ENCODE measurements at regions not wholly inside any gene's neighbourhood (a gene's known extent, or its start where the extent isn't known, plus 50 kb on each side); places are given as distances from the start of the nearest gene placed in this dataset.

- DNase-seq (ENCODE audit: low spot score): no peak
- Histone ChIP-seq H3K27me3 (replicated peaks; ENCODE audit: insufficient read depth, low read depth, low read length, poor library complexity) (peaks cover 43% of the 10 kb centered on the region), H3K9me3 (ENCODE audit: low read depth, low read length, poor library complexity, severe bottlenecking) (no peaks in the 10 kb centered on the region), H3K36me3 (ENCODE audit: insufficient read depth, low read length, poor library complexity, severe bottlenecking) (no peaks in the 10 kb centered on the region), H3K4me1 (ENCODE audit: insufficient read depth, low read length, poor library complexity, severe bottlenecking) (peaks cover 24% of the 10 kb centered on the region), H3K4me3 (ENCODE audit: low read depth, low read length, poor library complexity, severe bottlenecking) (no peak overlapping the region), H3K27ac (ENCODE audit: low read depth, low read length, poor library complexity, severe bottlenecking) (no peak overlapping the region)
- ChIA-PET POLR2A (ENCODE audit: low non-redundant PET) (no interaction called here), CTCF (interaction anchor here (0.6 kb wide), 1 partner anchor 15 kb away, joined by 5 read pairs; no protein-coding TSS in a partner anchor)
- BruUV-seq (replicated peaks): no TSS peak
- no peak for TF ChIP-seq CTCF (conservative IDR thresholded peaks at IDR 0.05; ENCODE audit: low read depth, low read length)
- no peak for TF ChIP-seq EZH2 (IDR thresholded peaks at IDR 0.05; ENCODE audit: borderline replicate concordance, low read depth, low read length, poor library complexity, severe bottlenecking)
- intact Hi-C loops (cut with micrococcal nuclease; ENCODE audit: unreplicated experiment): no loop called here
Measured at GRCh38 chr9:126157826-126158587, 168.6 kb upstream of the MVB12B start.

GRCh38 chr9:126158588-126159429, 167.8 kb upstream of the MVB12B start:
- DNase-seq (ENCODE audit: low spot score): no peak
- Histone ChIP-seq H3K9me3 (ENCODE audit: low read depth, low read length, poor library complexity, severe bottlenecking) (no peaks in the 10 kb centered on the region), H3K36me3 (ENCODE audit: insufficient read depth, low read length, poor library complexity, severe bottlenecking) (no peaks in the 10 kb centered on the region), H3K4me1 (ENCODE audit: insufficient read depth, low read length, poor library complexity, severe bottlenecking) (peaks cover 24% of the 10 kb centered on the region), H3K27me3 (replicated peaks; ENCODE audit: insufficient read depth, low read depth, low read length, poor library complexity) (peaks cover 48% of the 10 kb centered on the region), H3K27ac (ENCODE audit: low read depth, low read length, poor library complexity, severe bottlenecking) (no peak overlapping the region), H3K4me3 (ENCODE audit: low read depth, low read length, poor library complexity, severe bottlenecking) (no peak overlapping the region)
- TF ChIP-seq CTCF (conservative IDR thresholded peaks at IDR 0.05; ENCODE audit: low read depth, low read length) (no peak), EZH2 (IDR thresholded peaks at IDR 0.05; ENCODE audit: borderline replicate concordance, low read depth, low read length, poor library complexity, severe bottlenecking) (no peak)
- no TSS peak for BruUV-seq (replicated peaks)
- ChIA-PET CTCF (no interaction called here), POLR2A (ENCODE audit: low non-redundant PET) (no interaction called here)
- intact Hi-C loops (cut with micrococcal nuclease; ENCODE audit: unreplicated experiment): no loop called here

GRCh38 chr9:126159430-126160060, 167.1 kb upstream of the MVB12B start:
- no peaks in the 10 kb centered on the region for H3K9me3 ChIP-seq (ENCODE audit: low read depth, low read length, poor library complexity, severe bottlenecking)
- intact Hi-C loops (cut with micrococcal nuclease; ENCODE audit: unreplicated experiment): no loop called here
- peaks cover 50% of the 10 kb centered on the region for H3K27me3 ChIP-seq (replicated peaks; ENCODE audit: insufficient read depth, low read depth, low read length, poor library complexity)
- ChIA-PET POLR2A (ENCODE audit: low non-redundant PET) (no interaction called here), CTCF (no interaction called here)
- no peak for DNase-seq (ENCODE audit: low spot score)
- no peaks in the 10 kb centered on the region for H3K36me3 ChIP-seq (ENCODE audit: insufficient read depth, low read length, poor library complexity, severe bottlenecking)
- H3K4me3 ChIP-seq (ENCODE audit: low read depth, low read length, poor library complexity, severe bottlenecking): no peak overlapping the region
- BruUV-seq (replicated peaks): no TSS peak
- TF ChIP-seq EZH2 (IDR thresholded peaks at IDR 0.05; ENCODE audit: borderline replicate concordance, low read depth, low read length, poor library complexity, severe bottlenecking): no peak
- no peak for TF ChIP-seq CTCF (conservative IDR thresholded peaks at IDR 0.05; ENCODE audit: low read depth, low read length)
- H3K4me1 ChIP-seq (ENCODE audit: insufficient read depth, low read length, poor library complexity, severe bottlenecking): peaks cover 24% of the 10 kb centered on the region
- no peak overlapping the region for H3K27ac ChIP-seq (ENCODE audit: low read depth, low read length, poor library complexity, severe bottlenecking)
